GM18508 (cell line): ENCODE measurements at regions not wholly inside any gene's neighbourhood (a gene's known extent, or its start where the extent isn't known, plus 50 kb on each side); places are given as distances from the start of the nearest gene placed in this dataset.

Experiments used
- ATAC-seq: cut with Tn5 transposase; IDR thresholded peaks from one replicate; pipeline ENCODE4 v1.9.1; 2021; ENCODE audit warnings: moderate number of reproducible peaks; ENCODE audit not compliant: insufficient read depth, unreplicated experiment

DNA sequence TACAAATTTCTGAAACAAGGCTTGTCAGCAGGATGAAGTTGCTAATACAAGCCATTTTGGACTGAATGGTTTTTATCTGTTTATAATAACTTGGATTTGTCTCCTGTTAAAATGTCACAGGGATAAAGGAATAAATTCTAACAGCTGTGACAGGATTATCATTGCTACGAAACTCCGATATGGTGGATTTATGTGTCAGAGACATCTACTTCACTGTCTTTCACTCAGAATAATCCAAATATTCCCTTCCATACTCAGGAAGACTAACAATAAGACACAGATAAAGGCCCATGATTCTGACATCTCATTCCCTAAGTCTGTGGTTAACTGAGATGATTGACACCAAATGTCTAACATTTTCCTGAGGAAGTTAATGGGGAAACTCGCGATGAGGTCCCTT, 529.8 kb upstream of the GOT2 start:
- ATAC-seq: no peak

- ATAC-seq: no peak
Observed at GRCh38 chr16:59260892-59261291, 526.8 kb upstream of the GOT2 start.

DNA sequence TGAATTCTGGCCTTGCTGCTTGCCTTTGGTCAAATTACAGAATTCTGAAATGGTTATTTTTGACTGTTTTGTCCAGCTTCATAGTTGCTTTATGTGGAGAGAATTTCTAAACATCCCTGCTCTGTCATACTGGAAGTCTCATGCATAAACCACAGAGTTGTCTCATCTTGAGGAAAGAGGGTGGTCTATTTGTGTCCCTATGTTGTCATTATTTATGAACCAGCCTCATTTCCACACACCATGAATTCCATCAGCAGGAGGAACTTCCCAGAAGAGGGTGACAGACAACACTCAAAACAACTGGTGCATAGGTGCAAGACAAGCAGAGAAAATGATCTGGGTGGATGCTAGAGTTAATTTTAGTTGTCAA, 525.8 kb upstream of the GOT2 start:
- ATAC-seq: no peak

DNA sequence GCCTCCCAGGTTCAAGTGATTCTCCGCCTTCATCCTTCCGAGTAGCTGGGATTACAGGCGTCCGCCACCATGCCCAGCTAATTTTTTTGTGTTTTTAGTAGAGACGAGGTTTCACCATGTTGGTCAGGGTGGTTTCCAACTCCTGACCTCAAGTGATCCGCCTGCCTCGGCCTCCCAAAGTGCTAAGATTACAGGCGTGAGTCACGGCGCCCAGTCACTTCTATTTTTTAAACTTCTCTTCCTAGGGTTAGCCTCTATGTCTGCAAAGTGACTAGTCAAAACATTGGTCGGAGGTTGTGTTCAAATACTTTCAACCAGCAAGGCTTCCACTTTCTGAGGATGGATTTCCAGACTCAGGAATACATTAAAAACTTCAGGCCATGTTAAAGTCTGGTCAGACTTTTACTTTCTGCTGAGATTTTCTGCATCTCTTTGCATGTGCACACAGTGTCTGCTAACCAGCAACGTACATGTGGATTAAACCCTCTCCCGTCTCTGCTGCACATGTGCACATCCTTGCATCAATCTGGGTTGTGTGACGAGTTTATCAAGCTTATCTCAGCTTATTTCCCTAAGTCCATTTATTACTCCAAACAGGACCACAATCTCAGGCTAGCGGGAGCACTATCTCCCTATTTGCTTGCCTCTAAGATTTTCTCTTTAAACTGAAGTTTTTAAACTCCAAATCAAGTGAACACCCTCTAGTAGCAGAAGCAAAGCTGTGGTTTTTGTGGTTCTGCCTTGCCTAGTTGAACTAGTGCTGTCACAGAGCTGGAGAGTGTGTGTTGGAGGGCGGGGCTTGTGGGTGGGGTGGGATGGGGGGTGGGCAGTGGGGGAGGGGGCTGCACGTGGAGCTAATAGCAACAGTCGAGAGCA, 525.2 kb upstream of the GOT2 start:
- ATAC-seq: no peak

- no peak for ATAC-seq
Observed at GRCh38 chr16:59252317-59252716, 518.2 kb upstream of the GOT2 start.

- ATAC-seq: no peak
Observed at GRCh38 chr16:59249011-59249410, 514.9 kb upstream of the GOT2 start.

GRCh38 chr16:59242556-59242955, 508.4 kb upstream of the GOT2 start:
- ATAC-seq: no peak

GRCh38 chr16:59238246-59238645, 504.1 kb upstream of the GOT2 start:
- ATAC-seq: no peak

DNA sequence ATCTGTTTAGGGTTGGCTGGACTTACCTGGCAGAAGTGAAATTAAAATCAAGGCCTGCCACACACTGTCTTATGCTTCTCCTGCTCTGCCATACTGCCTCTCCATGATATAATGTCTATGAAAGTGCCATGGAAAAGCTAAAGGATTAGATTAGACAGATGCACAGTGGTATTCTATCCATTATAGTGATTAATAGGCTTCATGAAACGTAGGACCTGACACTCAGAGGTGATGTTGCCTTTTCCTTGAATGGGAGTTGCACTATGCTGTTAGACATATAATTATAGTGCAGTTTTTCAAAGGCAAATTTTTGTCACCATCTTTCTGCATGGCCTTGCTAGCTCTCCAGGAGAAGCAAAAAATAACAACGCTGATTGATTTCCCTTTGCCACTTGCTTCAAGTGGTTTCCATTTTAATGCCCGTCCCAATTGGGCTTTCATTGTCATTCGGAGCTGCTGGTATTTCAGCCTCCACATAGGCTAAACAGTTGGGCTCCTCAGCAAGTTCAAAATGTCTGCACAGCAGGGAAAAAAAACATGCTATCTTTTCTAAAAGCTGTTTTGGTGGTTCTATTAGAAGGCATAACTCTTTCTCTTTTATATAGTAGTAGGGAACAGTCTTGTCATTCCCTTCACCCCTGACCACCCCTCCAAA, 502.8 kb upstream of the GOT2 start:
- no peak for ATAC-seq

DNA sequence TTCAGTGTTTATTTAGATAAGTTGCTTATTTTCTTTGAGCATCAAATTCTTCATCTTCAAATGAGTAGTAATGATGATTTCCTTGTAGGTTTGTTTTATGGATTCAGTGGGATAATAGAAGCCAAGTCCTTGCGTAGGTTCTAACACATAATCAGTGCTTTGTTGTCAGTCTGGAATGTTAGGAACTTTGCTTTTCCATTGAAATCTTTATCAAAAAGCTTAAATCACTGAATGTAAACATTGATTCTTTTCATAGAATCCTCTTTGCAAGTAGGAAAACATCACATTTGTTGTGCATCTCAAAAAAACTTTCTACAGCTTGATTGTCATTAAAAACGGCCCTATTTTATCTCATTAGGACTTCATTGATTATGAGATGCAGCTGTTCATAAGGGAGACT, 490.3 kb upstream of the GOT2 start:
- ATAC-seq: no peak

GRCh38 chr16:59220011-59220410, 485.9 kb upstream of the GOT2 start:
- no peak for ATAC-seq

GRCh38 chr16:59216291-59216690, 482.2 kb upstream of the GOT2 start:
- ATAC-seq: no peak

GRCh38 chr16:59214455-59214854, 480.3 kb upstream of the GOT2 start:
- no peak for ATAC-seq

GRCh38 chr16:59213952-59214351, 479.8 kb upstream of the GOT2 start:
- ATAC-seq: no peak

DNA sequence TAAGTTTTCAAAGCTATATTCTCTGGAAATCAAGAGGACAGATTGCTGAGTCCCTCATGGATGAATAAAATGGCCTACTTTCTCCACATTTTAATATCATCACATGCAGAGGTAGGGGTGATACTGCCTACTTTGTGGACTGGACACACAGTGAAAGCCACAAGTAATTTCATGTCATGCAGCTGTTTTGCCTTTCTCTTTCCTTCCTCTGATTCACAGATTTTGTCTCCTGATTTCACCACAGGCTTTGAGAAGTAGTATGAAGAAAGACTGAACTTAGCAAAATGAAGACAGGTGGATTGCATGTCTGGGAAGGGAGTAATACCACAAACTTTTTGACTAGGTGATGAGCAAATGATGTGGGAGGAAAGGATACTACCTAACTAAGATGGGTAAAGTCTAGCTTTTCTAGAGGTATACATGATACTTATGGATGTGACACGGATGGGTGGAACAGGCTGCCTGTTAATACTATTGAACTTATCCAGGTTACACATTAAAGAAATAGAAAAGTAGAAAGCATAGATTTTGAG, 478.4 kb upstream of the GOT2 start:
- ATAC-seq: no peak

GRCh38 chr16:59210955-59211541, 476.9 kb upstream of the GOT2 start:
- ATAC-seq: no peak

- no peak for ATAC-seq
Observed at GRCh38 chr16:59205403-59205802, 471.3 kb upstream of the GOT2 start.

- no peak for ATAC-seq
Observed at GRCh38 chr16:59204589-59204988, 470.5 kb upstream of the GOT2 start.

- ATAC-seq: no peak
Observed at GRCh38 chr16:59202233-59202862, 468.2 kb upstream of the GOT2 start.

GRCh38 chr16:59201821-59202220, 467.7 kb upstream of the GOT2 start:
- ATAC-seq: no peak

- ATAC-seq: no peak
Observed at GRCh38 chr16:59201160-59201559, 467.0 kb upstream of the GOT2 start.
